ENCODE measurements at regions not wholly inside any gene's neighbourhood (a gene's known extent, or its start where the extent isn't known, plus 50 kb on each side); places are given as distances from the start of the nearest gene placed in this dataset.

DNA sequence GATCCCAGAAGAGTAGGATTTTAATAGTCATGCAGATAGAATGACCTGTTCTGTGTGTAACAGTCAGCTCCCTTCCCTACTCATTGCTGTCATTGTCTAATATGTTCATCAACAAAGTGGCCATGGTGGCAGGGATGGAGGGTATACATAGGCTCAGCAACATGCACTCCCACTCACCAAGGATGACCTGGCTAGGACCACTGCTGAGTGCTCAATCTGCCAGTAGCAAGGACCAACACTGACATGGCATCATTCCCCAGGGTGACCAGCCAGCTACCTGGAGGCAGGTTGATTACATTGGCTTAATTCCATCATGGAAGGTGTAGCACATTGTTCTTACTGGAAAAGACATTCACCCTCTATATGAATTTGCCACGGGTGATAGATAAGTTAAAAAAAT lies 401.7 kb upstream of the CELF4 start:
- DNase-seq (ENCODE audit: low read depth) = no peak

GRCh38 chr18:37965572-37965970 lies 400.0 kb upstream of the CELF4 start:
- no peak for DNase-seq (ENCODE audit: low read depth)

GRCh38 chr18:37964885-37965571 lies 399.4 kb upstream of the CELF4 start:
- DNase-seq (ENCODE audit: low read depth) = no peak

DNA sequence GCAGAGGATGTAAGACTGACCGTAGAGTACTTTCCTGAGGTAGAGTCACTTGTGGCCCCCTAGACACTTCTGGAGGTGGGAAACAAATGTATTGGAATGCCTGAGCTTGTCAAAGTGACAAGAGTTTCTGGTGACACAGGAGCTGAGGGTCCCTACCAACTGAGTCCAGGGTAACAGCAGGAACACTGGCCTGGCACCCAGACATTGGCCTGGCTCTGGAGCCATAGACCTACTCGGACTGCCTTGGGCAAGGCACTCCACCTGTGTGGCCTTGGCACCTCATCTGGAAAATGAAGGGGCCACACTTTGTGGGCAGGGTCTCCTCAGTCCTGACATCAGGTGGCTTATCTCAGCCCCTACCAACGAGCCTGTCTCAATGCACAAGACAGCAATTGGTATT lies 398.2 kb upstream of the CELF4 start:
- no peak for DNase-seq (ENCODE audit: low read depth)

- DNase-seq (ENCODE audit: low read depth) = no peak
Measured at GRCh38 chr18:37962316-37962966, 396.8 kb upstream of the CELF4 start.

GRCh38 chr18:37958499-37958898 lies 392.9 kb upstream of the CELF4 start:
- DNase-seq (ENCODE audit: low read depth) = no peak

GRCh38 chr18:37956902-37957301 lies 391.3 kb upstream of the CELF4 start:
- DNase-seq (ENCODE audit: low read depth) = no peak

- no peak for DNase-seq (ENCODE audit: low read depth)
Measured at GRCh38 chr18:37956020-37956419, 390.4 kb upstream of the CELF4 start.

GRCh38 chr18:37955201-37955600 lies 389.6 kb upstream of the CELF4 start:
- DNase-seq (ENCODE audit: low read depth) = no peak

GRCh38 chr18:37953876-37954275 lies 388.3 kb upstream of the CELF4 start:
- no peak for DNase-seq (ENCODE audit: low read depth)

- no peak for DNase-seq (ENCODE audit: low read depth)
Measured at GRCh38 chr18:37948471-37948870, 382.9 kb upstream of the CELF4 start.

GRCh38 chr18:37946324-37946723 lies 380.7 kb upstream of the CELF4 start:
- DNase-seq (ENCODE audit: low read depth) = no peak

GRCh38 chr18:37944700-37945270 lies 379.2 kb upstream of the CELF4 start:
- no peak for DNase-seq (ENCODE audit: low read depth)

GRCh38 chr18:37937287-37937686 lies 371.7 kb upstream of the CELF4 start:
- no peak for DNase-seq (ENCODE audit: low read depth)

GRCh38 chr18:37935086-37935485 lies 369.5 kb upstream of the CELF4 start:
- DNase-seq (ENCODE audit: low read depth) = no peak

GRCh38 chr18:37930640-37931039 lies 365.0 kb upstream of the CELF4 start:
- DNase-seq (ENCODE audit: low read depth) = no peak

DNA sequence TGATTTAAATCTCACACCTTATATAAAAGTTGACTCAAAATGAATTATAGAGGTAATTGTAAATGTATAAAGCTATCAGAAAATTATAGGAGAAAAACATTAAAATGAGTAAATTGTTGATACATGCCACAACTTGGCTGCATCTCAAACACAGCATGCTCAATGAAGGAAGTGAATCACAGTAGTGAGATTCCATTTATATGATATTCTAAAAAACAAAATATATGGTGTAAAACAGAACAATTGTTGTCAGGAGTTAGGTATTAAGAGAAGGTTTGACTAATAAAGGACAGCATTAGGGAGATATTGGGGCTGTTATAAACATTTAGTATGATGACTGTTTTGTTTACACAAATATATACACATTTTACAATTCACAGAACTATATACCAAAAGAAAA lies 356.6 kb upstream of the CELF4 start:
- no peak for DNase-seq (ENCODE audit: low read depth)

GRCh38 chr18:37920865-37921264 lies 355.3 kb upstream of the CELF4 start:
- no peak for DNase-seq (ENCODE audit: low read depth)

- no peak for DNase-seq (ENCODE audit: low read depth)
Measured at GRCh38 chr18:37913051-37913450, 347.5 kb upstream of the CELF4 start.

- DNase-seq (ENCODE audit: low read depth) = no peak
Measured at GRCh38 chr18:37902344-37902743, 336.7 kb upstream of the CELF4 start.

DNA sequence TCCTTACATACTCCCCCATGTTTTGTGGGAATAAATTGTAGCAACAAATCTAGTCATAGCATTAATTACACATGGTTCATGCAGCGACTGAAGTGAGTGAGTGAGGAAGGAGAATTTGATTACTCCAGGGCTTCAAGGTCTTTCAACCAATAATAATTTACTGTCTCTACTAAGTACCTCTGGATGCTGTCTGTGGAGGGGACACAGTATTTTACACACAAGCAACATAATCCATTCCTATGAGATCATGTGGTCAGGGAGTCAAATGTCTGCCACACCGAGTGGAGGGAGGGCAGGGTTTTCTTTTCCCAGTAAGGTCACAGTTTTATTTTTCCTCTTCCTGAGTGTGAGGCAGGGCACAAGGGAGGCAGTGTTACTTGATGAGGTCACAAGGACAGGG lies 334.7 kb upstream of the CELF4 start:
- DNase-seq (ENCODE audit: low read depth) = no peak

- no peak for DNase-seq (ENCODE audit: low read depth)
Measured at GRCh38 chr18:37889963-37890362, 324.4 kb upstream of the CELF4 start.

DNA sequence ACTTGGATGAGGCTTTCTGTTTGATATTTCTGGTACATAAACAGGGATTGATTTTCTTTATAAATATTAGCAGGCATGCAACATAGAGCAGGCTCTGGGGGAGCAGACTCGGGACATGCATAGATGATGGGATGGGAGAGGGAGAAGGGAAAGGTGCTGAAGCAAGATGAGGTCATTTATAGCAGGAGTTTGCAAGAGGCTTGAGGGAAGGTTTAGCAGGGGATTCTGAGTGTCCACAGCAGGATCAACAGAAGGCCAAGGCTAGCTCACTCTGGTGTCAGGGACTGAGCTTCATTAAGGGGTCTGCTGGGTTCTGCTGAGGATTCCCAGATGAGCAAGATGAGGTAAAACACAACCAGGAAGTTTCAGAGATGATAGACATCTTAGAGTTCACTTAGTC lies 309.1 kb upstream of the CELF4 start:
- DNase-seq (ENCODE audit: low read depth) = no peak

DNA sequence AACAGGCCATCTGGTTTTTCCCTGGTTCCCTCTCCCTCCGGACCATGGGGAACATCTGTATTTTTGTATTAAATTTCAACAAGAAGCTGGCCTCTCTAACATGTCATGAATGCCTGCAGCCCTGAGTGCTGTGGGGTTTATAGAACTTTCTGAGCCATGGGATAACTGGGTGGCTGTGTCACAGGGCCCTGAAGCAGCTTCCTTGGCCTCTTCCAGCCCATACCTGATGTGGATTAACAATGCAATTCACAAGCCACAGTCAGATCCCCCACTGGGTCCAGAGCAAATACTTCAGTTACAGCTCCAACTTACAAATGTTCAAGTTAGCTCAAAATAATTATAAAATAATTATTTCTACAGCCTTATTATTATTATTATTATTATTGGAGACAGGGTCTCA lies 307.8 kb upstream of the CELF4 start:
- DNase-seq (ENCODE audit: low read depth) = no peak
